HepG2 (cell line): ENCODE measurements at regions not wholly inside any gene's neighbourhood (a gene's known extent, or its start where the extent isn't known, plus 50 kb on each side); places are given as distances from the start of the nearest gene placed in this dataset.

Source experiments
- ARID2 ChIP-seq: sonication (generic); formaldehyde crosslinking; IDR thresholded peaks from 2 replicates; pipeline ENCODE4 v1.8.1; 2022; ENCODE audit warnings: mild to moderate bottlenecking, missing genetic modification reagents, borderline replicate concordance
- GLMP ChIP-seq: sonication (generic); formaldehyde crosslinking; IDR thresholded peaks from 2 replicates; pipeline ENCODE4 v1.9.0; 2021; ENCODE audit warnings: missing genetic modification reagents, mild to moderate bottlenecking, borderline replicate concordance
- KIAA2018 ChIP-seq: sonication (generic); formaldehyde crosslinking; IDR thresholded peaks from 2 replicates; pipeline ENCODE4 v1.5.0; 2020; ENCODE audit warnings: mild to moderate bottlenecking, missing genetic modification reagents, borderline replicate concordance
- TAF15 ChIP-seq: fragments of 200-400 bp; formaldehyde crosslinking; IDR thresholded peaks from one replicate; pipeline ENCODE4 v1.6.1; 2018; ENCODE audit warnings: mild to moderate bottlenecking, low read depth, low read length; ENCODE audit not compliant: poor library complexity, severe bottlenecking
- ZBTB1 ChIP-seq: sonication (generic); formaldehyde crosslinking; IDR thresholded peaks from 2 replicates; pipeline ENCODE4 v1.4.0; 2020; ENCODE audit warnings: missing genetic modification reagents, borderline replicate concordance

- no peak for TF ChIP-seq KIAA2018 (CRISPR knock-in tag)
- no peak for TF ChIP-seq ARID2 (CRISPR knock-in tag)
- no peak for TF ChIP-seq TAF15
- TF ChIP-seq GLMP (CRISPR knock-in tag) = no peak
- TF ChIP-seq ZBTB1 = no peak
These were observed 59.3 kb upstream of the UBE2E1 start (continued) for GRCh38 chr3:23746441-23746840.
